HG03439 (cell line): ENCODE measurements at regions not wholly inside any gene's neighbourhood (a gene's known extent, or its start where the extent isn't known, plus 50 kb on each side); places are given as distances from the start of the nearest gene placed in this dataset.

ENCODE experiments used
- ATAC-seq: cut with Tn5 transposase; IDR thresholded peaks from one replicate; pipeline ENCODE4 v1.9.1; 2021; ENCODE audit warnings: mild to moderate bottlenecking, moderate library complexity; ENCODE audit not compliant: unreplicated experiment

DNA sequence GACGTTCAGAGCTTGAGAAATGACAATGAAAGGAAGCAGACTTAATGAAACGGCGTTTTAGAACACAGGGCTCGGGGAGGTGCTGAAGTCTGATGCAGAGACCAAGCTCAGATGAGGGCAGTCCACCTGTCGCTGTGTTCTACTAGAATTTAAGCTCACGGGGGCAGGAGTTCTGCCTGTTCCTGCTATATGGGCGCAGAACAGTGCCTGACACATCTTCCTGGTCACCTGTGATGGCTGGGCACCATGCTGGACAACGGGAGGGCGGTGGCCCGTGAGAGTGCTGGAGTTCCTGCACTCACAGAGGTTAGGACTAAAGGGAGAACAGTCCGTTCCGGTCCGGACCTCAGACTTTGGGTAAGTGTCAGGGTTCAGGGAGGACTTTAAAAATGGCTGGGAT lies 130.6 kb downstream of the ERMARD start:
- no peak for ATAC-seq

DNA sequence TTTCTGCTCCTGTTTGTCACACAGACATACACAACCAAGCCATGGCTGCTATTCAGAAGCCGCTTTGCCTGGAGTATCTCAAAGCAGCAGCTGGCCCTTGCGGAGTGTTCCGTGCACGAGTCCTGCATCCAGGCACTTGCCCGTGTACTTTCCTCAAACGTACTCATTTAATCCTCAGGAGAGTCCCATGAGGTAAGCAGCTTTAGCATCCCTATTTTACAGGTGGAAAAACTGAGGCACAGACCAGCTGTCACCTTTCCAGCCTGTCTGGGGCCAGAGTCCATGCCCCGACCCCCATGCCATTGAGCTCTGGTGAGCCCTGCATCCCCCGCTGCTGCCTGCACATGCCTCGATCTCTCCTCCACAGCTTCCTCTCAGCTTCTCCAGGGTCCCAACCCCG lies 130.0 kb downstream of the ERMARD start:
- no peak for ATAC-seq

DNA sequence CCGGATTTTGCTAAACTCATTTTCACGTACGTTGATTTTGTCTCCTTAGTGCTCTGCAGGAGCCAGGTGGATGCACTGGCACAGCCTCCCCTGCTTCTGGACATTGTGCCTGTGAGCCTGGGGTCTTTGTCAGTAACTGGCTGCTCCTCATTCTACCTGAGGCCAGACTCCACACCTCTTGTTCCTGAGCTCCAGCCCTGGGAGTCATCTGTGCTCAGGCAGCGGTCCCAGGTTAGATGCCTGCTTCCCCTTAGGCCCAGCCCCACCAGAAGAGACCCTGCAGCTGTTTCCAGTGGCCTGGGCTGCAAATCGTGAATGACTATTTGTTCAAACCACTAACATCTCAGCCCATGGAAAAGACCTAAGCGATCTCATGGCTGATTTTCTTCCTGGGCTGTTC lies 129.1 kb downstream of the ERMARD start:
- ATAC-seq = no peak

- ATAC-seq = no peak
Measured at GRCh38 chr6:169869301-169869700, 117.9 kb downstream of the ERMARD start.

DNA sequence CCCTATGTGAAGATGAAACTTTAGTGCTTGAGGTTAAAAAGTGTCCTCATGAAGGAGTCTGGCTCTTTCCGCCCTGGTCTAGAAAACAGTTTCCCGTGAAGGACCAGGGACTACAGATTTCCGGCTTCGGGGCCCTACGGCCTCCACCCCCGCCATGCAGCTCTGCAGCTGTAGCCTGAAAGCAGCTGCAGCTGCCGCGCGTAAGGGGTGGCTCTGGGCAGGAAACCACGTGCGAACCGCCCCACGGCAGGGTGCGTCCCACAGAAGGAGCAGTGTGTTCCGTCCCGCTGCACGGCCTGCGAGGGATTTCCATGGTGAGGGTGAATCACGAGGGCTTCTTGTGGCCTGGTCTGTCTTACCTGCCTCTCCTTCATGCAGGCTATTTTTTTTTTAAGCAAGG lies 117.0 kb downstream of the ERMARD start:
- peak; percentile 58 for ATAC-seq

DNA sequence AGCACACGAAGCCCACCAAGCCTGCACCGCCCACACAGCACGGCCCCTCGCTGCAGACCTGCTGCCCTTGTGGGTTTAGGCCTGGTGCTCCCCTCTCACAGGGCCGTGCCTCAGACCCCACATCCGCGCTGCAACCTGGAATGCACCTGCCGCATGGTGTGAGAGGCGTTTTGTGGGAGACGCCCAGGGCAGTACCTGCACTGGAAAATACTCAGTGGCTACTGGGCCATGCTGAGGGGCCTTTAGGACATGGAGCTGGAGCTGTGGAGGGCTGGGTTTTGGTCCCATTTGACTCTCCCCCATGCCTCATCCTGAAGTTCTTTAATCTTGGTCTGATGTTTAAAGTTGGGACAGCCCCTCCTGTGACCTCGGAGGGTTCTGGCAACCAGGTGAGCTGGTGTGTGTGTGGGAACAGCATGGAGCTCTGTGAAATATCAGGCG lies 116.3 kb downstream of the ERMARD start:
- ATAC-seq = no peak

- no peak for ATAC-seq
Measured at GRCh38 chr6:169866668-169867521, 115.5 kb downstream of the ERMARD start.

DNA sequence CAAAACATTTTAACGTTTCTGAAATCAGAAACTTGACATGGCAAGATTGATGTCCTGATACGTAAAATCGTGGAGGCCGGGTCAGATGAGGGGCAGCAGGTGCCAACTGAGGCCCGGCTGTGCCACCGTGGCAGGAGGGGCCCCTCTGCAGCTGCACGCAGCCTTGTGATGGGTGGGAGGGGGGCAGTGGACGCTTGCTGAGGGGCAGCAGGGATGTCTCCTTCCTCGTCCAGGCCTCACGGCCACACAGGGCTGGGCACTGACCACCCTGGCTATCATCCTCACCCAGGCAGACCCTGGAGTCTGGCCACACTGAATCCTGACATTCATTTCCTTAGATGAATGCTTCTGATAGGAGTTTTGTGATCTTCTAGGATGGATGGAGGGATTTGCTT lies 114.7 kb downstream of the ERMARD start:
- no peak for ATAC-seq

- ATAC-seq = no peak
Measured at GRCh38 chr6:169865346-169866139, 114.1 kb downstream of the ERMARD start.

DNA sequence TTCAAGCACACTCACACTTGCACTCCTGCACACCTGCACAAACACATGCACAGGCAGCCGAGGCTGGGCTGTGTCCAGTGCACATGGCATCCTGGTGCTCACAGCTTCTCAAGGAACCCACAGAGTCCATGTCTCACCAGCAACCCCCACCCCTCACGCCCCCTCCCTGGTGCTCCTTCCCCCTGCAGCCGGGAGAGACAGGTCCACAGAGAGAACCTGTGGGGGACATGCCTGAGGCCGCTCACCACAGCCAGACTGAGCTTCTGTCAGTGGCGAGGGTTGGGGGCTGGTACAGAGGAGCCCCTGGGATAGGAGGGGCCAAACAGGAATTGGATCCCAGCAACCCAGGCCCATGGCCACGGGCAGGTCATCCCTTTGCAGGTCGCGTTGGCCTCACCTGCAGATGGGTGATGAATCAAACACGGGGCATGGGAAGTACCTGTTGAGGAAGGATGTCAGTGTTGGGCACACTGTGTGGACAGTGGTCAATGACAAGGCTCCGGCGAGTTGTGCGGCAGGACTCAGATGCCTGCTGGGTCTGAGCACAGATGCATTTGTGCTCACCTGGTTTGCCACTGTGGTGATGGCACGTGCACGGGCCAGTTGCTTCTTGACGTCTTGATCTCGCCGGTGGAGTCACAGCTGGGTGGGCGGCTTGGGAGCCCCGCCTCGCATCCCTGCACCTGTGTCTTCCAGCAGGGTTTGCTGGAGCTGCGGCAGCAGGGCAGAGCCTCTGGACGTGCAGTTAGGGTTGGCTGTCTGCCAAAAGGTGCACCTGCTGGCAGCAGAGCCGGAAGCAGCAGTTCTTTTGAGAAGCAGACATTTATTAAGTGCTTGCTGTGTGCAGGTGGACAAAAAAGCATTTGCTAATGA lies 113.0 kb downstream of the ERMARD start:
- ATAC-seq = no peak

GRCh38 chr6:169863710-169864109 lies 112.3 kb downstream of the ERMARD start:
- no peak for ATAC-seq

DNA sequence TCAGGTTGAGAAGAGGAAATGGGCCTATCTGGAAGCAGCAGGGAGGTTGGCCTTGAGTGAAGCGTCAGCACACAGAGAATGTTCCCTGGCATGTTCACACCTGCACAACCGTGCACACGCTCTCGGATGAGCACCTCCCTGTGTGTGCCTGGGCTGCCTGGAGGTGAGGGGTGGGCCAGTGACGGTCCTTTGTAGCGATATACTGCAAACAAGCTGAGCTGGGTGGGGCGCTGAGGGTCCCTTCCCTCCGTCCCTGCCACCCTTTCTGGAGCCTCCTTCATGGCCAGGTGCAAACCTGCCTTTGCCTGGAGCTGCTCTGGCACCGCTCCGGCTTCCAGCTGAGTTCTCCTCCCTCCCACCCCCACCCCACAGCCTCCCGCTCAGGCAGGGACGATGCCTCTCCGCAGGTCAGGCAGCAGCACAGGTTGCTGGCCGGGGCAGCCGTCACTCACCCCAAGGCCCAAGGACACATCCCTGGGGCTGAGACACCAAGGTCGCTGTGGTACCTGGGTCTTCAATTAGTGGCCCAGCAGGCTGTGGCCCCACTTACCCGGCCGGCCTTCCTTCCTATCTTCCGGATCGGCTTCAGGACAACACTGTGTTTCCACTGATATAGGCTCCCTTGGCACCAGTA lies 111.6 kb downstream of the ERMARD start:
- no peak for ATAC-seq

GRCh38 chr6:169862043-169862891 lies 110.8 kb downstream of the ERMARD start:
- no peak for ATAC-seq

DNA sequence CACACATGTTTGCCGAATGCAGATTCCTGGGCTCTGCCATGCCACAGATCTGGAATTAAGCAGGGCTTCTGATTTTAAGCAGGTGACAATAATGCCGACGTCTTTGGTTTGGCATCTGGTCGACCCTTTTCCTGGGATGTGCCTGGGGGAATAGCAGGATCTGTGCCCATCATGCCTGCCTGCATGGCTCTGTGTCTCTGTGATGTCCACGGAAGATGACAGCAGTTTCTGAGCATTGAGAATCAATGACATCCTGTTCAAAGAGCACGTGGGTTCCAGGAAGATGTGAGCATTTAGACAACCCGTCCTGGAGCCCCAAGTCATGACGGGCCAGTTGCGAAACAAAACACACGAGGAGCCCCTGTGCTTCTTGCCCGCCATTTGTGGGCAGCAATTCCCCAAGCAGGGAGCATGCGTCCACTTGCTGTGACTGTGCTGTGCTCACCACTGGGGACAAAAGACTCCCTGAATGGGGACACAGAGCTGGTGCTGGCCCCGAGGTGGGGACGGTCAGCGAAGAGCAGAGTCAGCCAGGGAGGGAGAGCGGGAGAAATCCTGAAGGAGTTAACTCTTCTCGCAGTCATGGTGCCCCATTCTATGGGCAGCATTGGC lies 110.1 kb downstream of the ERMARD start:
- no peak for ATAC-seq

DNA sequence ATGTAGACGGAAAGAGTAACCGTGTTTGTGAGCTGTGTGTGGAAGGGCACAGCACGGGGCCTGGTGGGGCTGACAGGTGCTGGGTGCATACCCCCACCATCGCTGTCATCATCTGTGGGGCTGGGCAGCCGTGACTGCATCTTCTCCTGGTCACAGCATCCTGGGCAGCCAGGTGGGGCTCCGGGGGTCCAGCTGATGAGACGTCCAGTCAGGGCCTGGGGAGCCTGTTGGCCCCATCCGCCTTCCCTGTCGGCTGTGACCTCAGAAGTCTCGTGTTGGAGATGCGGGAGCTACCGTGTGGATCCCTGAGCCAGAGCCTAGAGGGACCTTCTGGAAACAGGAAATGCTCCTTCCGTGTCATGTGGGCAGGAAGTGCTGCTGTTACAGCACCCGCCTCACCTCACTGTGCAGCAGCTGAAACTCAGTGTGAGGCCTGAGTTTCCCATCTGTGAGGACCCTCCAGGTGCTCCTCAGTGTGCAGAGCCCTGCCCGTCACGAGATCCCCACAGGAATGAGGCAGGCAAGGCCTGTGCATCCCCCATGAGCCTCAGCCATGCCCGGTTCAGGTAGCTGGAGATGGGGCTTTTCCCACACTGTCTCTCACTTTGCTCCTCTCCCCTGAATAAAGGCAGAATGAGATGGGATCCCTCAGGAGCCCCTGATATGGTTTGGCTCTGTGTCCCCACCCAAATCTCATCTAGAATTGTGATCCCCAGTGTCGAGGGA lies 108.7 kb downstream of the ERMARD start:
- ATAC-seq = no peak

- no peak for ATAC-seq
Measured at GRCh38 chr6:169859401-169859977, 108.1 kb downstream of the ERMARD start.

GRCh38 chr6:169858935-169859351 lies 107.5 kb downstream of the ERMARD start:
- no peak for ATAC-seq

- ATAC-seq = no peak
Measured at GRCh38 chr6:169858293-169858934, 107.0 kb downstream of the ERMARD start.
